ENCODE measurements at regions not wholly inside any gene's neighbourhood (a gene's known extent, or its start where the extent isn't known, plus 50 kb on each side); places are given as distances from the start of the nearest gene placed in this dataset.

- TF ChIP-seq CTCF (IDR thresholded peaks at IDR 0.05; ENCODE audit: insufficient read depth, low read length, poor library complexity, severe bottlenecking), result no peak
- no peaks in the 10 kb centered on the region; the same call in 1 of the 2 replicates for H3K27me3 ChIP-seq (replicated peaks; ENCODE audit: control insufficient read depth, insufficient read depth, low read length)
- DNase-seq (ENCODE audit: extremely low read depth, insufficient read length), result no peak
- no peaks in the 10 kb centered on the region for H3K36me3 ChIP-seq (ENCODE audit: control insufficient read depth, insufficient read depth, low read length)
- no peak overlapping the region for H3K4me3 ChIP-seq (replicated peaks; ENCODE audit: low read depth, low read length)
Observed at GRCh38 chr20:22438346-22438745, 146.0 kb downstream of the FOXA2 start.

- no peaks in the 10 kb centered on the region for H3K36me3 ChIP-seq (ENCODE audit: control insufficient read depth, insufficient read depth, low read length)
- no peak for DNase-seq (ENCODE audit: extremely low read depth, insufficient read length)
- no peak overlapping the region for H3K4me3 ChIP-seq (replicated peaks; ENCODE audit: low read depth, low read length)
- TF ChIP-seq CTCF (IDR thresholded peaks at IDR 0.05; ENCODE audit: insufficient read depth, low read length, poor library complexity, severe bottlenecking), result no peak
- H3K27me3 ChIP-seq (replicated peaks; ENCODE audit: control insufficient read depth, insufficient read depth, low read length), result no peaks in the 10 kb centered on the region; the same call in 1 of the 2 replicates
Observed at GRCh38 chr20:22437354-22437753, 147.0 kb downstream of the FOXA2 start.

GRCh38 chr20:22431419-22431818 lies 153.0 kb downstream of the FOXA2 start:
- Histone ChIP-seq H3K36me3 (ENCODE audit: control insufficient read depth, insufficient read depth, low read length) (no peaks in the 10 kb centered on the region), H3K4me3 (replicated peaks; ENCODE audit: low read depth, low read length) (no peak overlapping the region), H3K27me3 (replicated peaks; ENCODE audit: control insufficient read depth, insufficient read depth, low read length) (no peaks in the 10 kb centered on the region; the same call in 1 of the 2 replicates)
- DNase-seq (ENCODE audit: extremely low read depth, insufficient read length), result no peak
- no peak for TF ChIP-seq CTCF (IDR thresholded peaks at IDR 0.05; ENCODE audit: insufficient read depth, low read length, poor library complexity, severe bottlenecking)

GRCh38 chr20:22430746-22431168 lies 153.6 kb downstream of the FOXA2 start:
- Histone ChIP-seq H3K4me3 (replicated peaks; ENCODE audit: low read depth, low read length) (no peak overlapping the region), H3K36me3 (ENCODE audit: control insufficient read depth, insufficient read depth, low read length) (no peaks in the 10 kb centered on the region), H3K27me3 (replicated peaks; ENCODE audit: control insufficient read depth, insufficient read depth, low read length) (no peaks in the 10 kb centered on the region; the same call in 1 of the 2 replicates)
- DNase-seq (ENCODE audit: extremely low read depth, insufficient read length), result no peak
- TF ChIP-seq CTCF (IDR thresholded peaks at IDR 0.05; ENCODE audit: insufficient read depth, low read length, poor library complexity, severe bottlenecking), result no peak

DNA sequence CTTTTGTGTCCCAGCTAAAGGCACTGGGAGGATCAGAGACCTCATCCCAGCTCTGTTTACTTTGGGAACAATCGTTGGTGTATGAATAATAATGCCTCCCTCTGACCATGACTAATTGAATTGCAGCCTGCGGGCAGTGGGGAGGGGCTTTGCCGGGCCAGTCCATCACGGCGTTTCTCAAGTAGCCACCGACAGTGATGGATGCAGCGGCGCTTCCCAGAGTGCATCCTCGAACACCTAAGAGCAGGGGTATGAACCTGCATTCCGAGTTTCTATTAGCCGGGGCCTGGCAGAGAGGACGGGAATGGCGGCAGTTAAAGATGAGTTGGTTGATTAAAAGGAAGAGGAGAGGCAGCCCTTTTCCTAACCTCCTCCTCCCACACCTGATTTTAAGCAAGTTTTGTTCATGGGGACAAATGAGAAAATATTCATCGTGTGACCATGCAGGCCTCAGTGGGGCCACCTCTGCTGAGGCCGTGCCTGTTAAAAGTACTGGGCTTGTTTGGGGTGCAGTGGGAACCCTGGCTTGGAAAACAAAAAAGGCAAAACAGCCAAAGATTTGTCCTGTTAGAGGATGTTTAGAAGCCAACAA lies 154.1 kb downstream of the FOXA2 start:
- Histone ChIP-seq H3K27me3 (replicated peaks; ENCODE audit: control insufficient read depth, insufficient read depth, low read length) (no peaks in the 10 kb centered on the region; the same call in 1 of the 2 replicates), H3K36me3 (ENCODE audit: control insufficient read depth, insufficient read depth, low read length) (no peaks in the 10 kb centered on the region), H3K4me3 (replicated peaks; ENCODE audit: low read depth, low read length) (no peak overlapping the region)
- no peak for TF ChIP-seq CTCF (IDR thresholded peaks at IDR 0.05; ENCODE audit: insufficient read depth, low read length, poor library complexity, severe bottlenecking)
- DNase-seq (ENCODE audit: extremely low read depth, insufficient read length), result no peak

Data from GM06990 (cell line).